Germinal center (tissue), 1 donor: ENCODE measurements at regions not wholly inside any gene's neighbourhood (a gene's known extent, or its start where the extent isn't known, plus 50 kb on each side); places are given as distances from the start of the nearest gene placed in this dataset.

Source experiments
- DNase-seq: peaks from one replicate; pipeline ENCODE4 v3.0.0; 2012; ENCODE audit warnings: mixed read lengths, low spot score

DNA sequence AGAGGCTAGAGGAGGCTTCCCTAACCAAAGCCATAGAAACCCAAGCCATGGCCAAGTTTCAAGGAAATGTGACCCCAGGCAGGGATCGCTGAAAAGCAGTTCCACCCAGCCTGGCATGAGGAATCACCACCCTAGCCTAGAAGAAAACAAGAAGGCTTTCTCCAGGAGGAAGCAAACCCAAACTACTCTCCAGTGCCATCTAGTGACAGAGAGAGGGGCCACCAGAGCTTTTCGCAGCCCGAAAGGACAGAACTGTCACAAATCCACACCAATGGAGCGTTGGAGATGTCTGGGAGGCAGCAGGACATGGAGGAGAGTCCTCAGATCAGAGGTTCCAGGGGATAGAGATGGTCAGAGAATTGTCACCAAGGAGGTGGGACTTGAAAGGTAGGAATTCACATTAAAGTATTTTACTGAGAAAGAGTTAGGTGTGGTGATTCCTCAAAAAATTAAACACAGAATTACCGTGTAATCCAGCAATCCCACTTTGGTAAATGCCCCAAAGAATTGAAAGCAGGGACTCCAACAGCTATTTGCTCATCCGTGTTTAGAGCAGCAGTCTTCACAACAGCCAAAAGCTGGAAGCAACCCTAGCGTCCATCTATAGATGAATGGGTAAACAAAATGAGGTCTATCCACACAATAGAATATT is 67.3 kb upstream of the NUP50 start:
- DNase-seq, result peak; percentile 75

DNA sequence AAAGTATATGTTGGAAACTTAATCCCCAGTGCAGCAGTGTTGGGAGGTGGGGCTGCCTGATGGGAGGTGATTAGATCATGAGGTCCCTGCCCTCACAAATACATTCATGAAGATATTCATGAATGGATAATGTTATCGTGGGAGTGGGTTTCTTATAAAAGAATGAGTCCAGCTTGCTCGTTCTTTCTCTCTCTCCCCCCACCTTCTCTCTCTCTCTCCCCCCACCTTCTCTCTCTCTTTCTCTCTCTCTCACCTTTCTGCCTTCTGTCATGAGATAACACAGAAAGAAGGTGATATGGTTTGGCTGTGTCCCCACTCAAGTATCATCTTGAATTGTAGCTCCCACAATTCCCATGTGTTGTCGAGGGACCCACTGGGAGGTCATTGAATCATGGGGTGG is 66.7 kb upstream of the NUP50 start:
- no peak for DNase-seq

DNA sequence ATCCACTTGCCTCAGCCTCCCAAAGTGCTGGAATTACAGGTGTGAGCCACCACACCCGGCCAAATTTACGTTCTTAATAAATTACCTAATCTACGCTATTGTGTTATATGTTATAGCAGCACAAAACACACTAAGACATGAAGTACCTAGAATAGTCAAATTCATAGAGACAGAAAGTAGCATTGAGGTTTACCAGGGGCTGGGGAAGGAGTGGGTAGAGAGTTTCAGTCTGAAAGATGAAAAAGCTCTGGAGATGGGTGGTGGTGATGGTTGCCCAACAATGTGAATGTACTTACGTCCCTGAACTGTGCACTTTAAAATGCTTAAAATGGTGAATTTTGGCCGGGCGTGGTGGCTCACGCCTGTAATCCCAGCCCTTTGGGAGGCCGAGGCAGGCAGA is 65.7 kb upstream of the NUP50 start:
- DNase-seq, result no peak

DNA sequence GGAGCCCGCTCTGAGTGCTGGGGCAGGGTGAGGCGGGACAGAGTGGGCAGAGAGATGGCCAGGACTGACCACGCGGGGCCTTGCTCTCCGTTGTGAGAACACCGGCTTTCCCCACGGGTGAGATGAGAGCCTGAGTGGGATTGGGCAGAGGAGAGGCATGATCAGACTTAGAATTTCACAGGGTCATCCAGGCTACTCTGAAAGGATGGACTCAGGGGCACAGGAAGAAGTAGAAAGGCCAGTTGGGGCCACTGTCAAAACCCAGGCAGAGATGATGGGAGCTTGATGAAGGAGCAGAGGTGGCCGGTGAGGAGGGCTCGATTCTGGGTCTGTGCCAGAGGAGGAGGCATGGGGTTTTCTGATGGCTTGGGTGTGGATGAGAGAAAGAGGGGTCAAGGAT is 63.8 kb upstream of the NUP50 start:
- DNase-seq, result no peak

DNA sequence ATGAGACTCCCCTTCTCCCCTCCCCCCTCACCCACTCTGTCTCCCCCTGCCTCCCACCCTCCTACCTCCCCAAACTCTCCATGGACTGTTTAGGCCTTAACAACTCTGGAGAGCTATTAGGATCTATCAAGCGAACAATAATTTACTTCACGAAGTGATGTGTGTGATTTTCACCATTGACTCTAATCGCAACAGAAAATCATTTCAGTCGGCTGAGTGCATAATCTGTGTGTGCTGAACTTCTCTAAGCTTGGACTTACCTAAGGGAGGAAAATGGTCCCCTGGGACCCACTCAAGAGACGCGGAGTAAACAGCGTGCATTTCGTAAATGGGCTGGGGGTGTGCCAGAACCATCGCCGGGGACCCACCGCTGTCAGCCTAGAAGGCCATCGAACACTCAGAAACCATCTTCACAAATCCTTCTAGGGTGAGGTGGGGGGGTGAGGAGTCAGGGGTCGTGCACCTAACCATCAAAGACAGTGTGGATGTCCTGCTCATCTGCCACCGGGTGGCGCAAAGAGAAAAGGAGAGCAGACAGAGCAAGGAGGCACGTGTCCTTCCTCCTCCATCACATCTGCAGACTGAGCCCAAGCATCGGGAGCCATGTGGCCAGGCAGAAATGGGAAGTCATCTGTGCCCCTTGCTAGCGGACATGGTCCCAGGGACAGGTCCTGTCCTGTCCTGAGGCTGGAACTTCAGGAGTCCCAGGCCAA is 62.1 kb upstream of the NUP50 start:
- DNase-seq, result peak; percentile 24

DNA sequence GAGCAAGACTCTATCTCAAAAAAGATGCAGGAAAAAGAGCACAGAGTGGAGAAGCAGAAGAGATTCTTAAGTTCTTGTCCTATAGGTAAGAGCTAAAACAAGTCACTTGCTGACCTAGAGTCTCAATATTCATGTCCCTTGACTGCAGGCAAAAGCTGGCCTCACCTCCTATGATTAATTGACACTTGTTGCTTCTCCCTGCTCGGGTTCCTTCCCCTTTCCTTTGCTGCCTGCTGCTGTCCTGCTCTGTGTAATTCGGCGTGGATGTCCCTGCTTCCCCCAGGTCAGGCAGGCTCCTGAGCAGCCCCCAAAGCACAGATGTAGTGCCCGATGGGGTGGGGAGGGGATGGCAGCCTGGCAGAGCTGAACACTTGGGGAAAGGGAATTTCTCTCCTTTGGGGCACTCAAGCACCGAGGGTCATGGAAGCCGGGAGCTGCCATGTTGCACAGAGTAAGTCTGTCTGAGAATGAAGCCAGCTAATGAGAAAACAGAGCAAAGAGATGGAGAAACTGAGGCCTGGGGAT is 60.8 kb upstream of the NUP50 start:
- DNase-seq, result no peak

DNA sequence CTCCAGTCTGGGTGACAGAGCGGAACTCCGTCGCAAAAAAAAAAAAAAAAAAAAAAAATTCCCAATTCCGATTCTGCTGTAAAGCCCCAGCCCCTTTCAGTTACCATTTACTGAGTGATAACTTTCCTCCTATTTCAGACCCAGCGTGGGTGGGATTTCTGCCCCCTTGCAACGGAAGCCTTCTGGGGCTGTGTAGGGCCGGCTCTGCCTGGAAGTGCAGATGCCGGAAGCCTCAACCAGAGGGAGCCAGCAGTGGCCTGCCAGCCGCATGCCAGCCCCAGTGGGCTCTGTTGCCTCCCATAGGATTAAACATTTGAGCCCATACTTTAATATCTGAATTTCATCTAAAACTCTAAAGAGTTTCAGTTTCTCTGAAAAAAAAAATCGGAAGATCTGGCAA is 60.0 kb upstream of the NUP50 start:
- no peak for DNase-seq

DNA sequence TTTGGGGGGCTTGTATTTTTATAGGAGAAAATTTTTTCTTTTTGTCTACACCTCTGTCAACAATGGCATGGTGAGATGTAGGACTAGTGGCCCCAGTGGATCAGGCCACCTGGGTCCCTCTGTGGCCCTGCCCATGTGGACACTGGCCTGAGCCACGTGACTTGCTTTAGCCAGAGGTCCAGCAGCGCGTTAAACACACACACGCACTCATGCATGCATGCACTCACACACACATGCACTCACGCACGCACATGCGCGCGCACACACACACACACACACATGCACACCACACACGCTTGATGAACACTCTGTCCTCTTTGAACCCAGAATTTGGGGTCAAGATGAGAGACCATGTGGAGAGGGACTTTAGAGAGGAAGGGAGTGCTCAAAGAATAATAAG is 59.4 kb upstream of the NUP50 start:
- DNase-seq, result no peak

DNA sequence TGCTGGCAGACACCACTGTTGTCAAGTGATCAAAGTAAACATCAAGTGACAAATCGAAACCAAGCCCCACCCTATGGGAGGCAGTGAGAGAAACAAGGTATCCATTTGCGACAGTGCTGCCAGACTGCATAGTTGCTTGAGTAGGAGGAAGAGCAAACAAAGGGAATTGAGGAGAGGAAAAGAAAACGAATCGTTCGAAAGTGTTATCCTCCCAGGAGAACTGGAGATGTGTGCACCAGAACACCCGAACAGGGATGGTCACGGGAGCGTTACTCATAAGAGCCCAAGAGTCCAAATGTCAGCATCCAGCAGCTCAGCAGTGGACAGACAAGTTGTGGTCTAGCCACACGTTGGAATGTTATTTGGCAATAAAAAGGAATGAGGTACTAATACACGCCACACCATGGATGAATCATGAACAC is 58.4 kb upstream of the NUP50 start:
- no peak for DNase-seq

DNA sequence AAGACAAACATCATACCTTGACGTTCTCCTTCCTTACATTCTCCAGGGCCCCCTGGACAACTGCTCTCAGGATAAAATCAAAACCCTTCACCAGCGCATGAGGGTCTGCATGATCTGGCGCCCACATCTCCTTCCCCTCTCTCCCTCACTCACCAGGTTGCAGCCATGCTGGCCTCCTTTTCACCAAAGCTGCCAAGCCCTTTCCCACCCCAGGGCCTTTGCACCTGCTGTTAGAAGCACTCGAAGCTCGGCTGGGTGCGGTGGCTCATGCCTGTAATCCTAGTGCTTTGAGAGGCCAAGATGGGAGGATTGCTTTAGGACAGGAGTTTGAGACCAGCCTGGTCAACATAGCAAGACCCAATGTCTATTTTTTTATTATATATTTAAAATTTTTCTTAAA is 56.1 kb upstream of the NUP50 start:
- DNase-seq, result no peak

DNA sequence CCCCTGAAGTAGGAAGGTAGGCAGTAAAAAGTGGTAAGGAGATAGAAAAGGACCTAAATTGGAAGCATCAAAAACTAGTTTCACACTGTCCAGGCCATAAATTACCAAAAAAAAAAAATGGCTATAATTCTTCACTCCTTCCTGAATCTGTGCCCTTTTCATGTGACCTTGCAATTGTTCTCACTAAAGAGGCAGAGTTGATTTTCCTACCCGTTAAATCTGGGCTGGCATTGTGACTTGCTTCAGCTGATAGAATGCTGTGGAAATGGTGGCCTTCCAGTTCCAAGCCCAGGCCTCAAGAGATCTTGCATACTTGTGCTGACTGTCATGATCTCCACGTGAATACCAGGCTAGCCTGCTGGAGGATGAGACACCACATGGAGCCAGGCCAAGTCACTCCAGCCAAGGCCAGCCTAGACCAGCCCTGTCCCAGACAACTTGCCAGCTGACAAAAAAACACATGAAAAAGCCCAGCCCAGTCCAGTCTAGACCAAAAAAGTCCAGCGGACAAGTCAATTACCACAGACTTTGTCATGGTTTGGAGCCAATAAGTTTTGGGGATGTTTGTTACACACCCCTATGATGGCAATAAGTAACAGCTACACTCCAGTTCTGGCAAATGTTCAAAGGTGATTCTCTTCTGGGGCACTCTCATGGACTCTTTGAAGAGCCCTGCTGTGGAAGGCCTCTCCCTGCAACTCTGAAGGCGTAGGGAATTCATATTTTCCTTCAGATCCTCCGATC is 51.4 kb upstream of the NUP50 start:
- no peak for DNase-seq
